ENCODE measurements at regions not wholly inside any gene's neighbourhood (a gene's known extent, or its start where the extent isn't known, plus 50 kb on each side); places are given as distances from the start of the nearest gene placed in this dataset.

- TF ChIP-seq CTCF (IDR thresholded peaks at IDR 0.05), result no peak
- TF ChIP-seq POLR2AphosphoS5 (IDR thresholded peaks at IDR 0.05), result no peak
- no peak for TF ChIP-seq POLR2A (IDR thresholded peaks at IDR 0.05)
These were observed 219.8 kb upstream of the MAP3K1 start for GRCh38 chr5:56595566-56595965.

Data from upper lobe of left lung (tissue), 4 donors.